GM18508 (cell line): ENCODE measurements at regions not wholly inside any gene's neighbourhood (a gene's known extent, or its start where the extent isn't known, plus 50 kb on each side); places are given as distances from the start of the nearest gene placed in this dataset.
"Not testable (repeated sequence)": the region's sequence is repeated elsewhere in the genome, so short reads cannot be mapped to it uniquely, and the experiment has no call there.

ENCODE experiments used
- ATAC-seq: cut with Tn5 transposase; IDR thresholded peaks from one replicate; pipeline ENCODE4 v1.9.1; 2021; ENCODE audit warnings: moderate number of reproducible peaks; ENCODE audit not compliant: insufficient read depth, unreplicated experiment

GRCh38 chr18:42365591-42365990 lies 410.6 kb downstream of the PIK3C3 start:
- no peak for ATAC-seq

GRCh38 chr18:42373584-42373983 lies 418.6 kb downstream of the PIK3C3 start:
- no peak for ATAC-seq

GRCh38 chr18:42374961-42375360 lies 419.9 kb downstream of the PIK3C3 start:
- ATAC-seq: no peak

- ATAC-seq: not testable (repeated sequence)
Observed at GRCh38 chr18:42378854-42379253, 423.8 kb downstream of the PIK3C3 start.

GRCh38 chr18:42381236-42381635 lies 426.2 kb downstream of the PIK3C3 start:
- ATAC-seq: not testable (repeated sequence)

- ATAC-seq: no peak
Observed at GRCh38 chr18:42392416-42392815, 437.4 kb downstream of the PIK3C3 start.

GRCh38 chr18:42392926-42393325 lies 437.9 kb downstream of the PIK3C3 start:
- no peak for ATAC-seq

GRCh38 chr18:42394238-42394637 lies 439.2 kb downstream of the PIK3C3 start:
- ATAC-seq: no peak

- no peak for ATAC-seq
Observed at GRCh38 chr18:42401131-42401673, 446.2 kb downstream of the PIK3C3 start.

- ATAC-seq: no peak
Observed at GRCh38 chr18:42404151-42404550, 449.1 kb downstream of the PIK3C3 start.

- ATAC-seq: no peak
Observed at GRCh38 chr18:42409005-42409404, 454.0 kb downstream of the PIK3C3 start.

GRCh38 chr18:42412281-42412680 lies 457.2 kb downstream of the PIK3C3 start:
- no peak for ATAC-seq

- ATAC-seq: no peak
Observed at GRCh38 chr18:42412896-42413295, 457.9 kb downstream of the PIK3C3 start.

- no peak for ATAC-seq
Observed at GRCh38 chr18:42413870-42414269, 458.8 kb downstream of the PIK3C3 start.

- ATAC-seq: no peak
Observed at GRCh38 chr18:42414756-42415454, 459.9 kb downstream of the PIK3C3 start.

GRCh38 chr18:42417189-42417588 lies 462.2 kb downstream of the PIK3C3 start:
- ATAC-seq: no peak

- no peak for ATAC-seq
Observed at GRCh38 chr18:42418121-42418520, 463.1 kb downstream of the PIK3C3 start.

- no peak for ATAC-seq
Observed at GRCh38 chr18:42425025-42425424, 470.0 kb downstream of the PIK3C3 start.

GRCh38 chr18:42426496-42427015 lies 471.5 kb downstream of the PIK3C3 start:
- ATAC-seq: no peak

- ATAC-seq: no peak
Observed at GRCh38 chr18:42429196-42429595, 474.2 kb downstream of the PIK3C3 start.

GRCh38 chr18:42436222-42436765 lies 481.3 kb downstream of the PIK3C3 start:
- ATAC-seq: no peak

GRCh38 chr18:42437001-42437400 lies 482.0 kb downstream of the PIK3C3 start:
- no peak for ATAC-seq
